ENCODE measurements at regions not wholly inside any gene's neighbourhood (a gene's known extent, or its start where the extent isn't known, plus 50 kb on each side); places are given as distances from the start of the nearest gene placed in this dataset.

- no peaks in the 10 kb centered on the region for H3K9me3 ChIP-seq (ENCODE audit: control insufficient read depth, insufficient read depth, low read depth, low read length)
- H3K79me2 ChIP-seq (ENCODE audit: control insufficient read depth, insufficient read depth, low read length), result no peaks in the 10 kb centered on the region
- no peaks in the 10 kb centered on the region for H3K36me3 ChIP-seq (ENCODE audit: control insufficient read depth, insufficient read depth, low read length)
- H3K27ac ChIP-seq (ENCODE audit: insufficient read depth, low read length), result no peak overlapping the region
- H3K4me3 ChIP-seq (replicated peaks in 1 of 4; ENCODE audit: control extremely low read depth in 1 of 4, insufficient read depth in 1 of 4, low read depth in 3 of 4, low read length in 4 of 4), result no peak overlapping the region
- no peak overlapping the region for H3K4me2 ChIP-seq (ENCODE audit: extremely low read depth, insufficient read depth, low read length)
- no peak overlapping the region for H2AFZ ChIP-seq (ENCODE audit: low read length)
- H3K9ac ChIP-seq (ENCODE audit: insufficient read depth, low read length), result no peak overlapping the region
- TF ChIP-seq EZH2 (IDR thresholded peaks at IDR 0.05; ENCODE audit: low read length, missing control alignments), result no peak
- TF ChIP-seq, protein P1, sequence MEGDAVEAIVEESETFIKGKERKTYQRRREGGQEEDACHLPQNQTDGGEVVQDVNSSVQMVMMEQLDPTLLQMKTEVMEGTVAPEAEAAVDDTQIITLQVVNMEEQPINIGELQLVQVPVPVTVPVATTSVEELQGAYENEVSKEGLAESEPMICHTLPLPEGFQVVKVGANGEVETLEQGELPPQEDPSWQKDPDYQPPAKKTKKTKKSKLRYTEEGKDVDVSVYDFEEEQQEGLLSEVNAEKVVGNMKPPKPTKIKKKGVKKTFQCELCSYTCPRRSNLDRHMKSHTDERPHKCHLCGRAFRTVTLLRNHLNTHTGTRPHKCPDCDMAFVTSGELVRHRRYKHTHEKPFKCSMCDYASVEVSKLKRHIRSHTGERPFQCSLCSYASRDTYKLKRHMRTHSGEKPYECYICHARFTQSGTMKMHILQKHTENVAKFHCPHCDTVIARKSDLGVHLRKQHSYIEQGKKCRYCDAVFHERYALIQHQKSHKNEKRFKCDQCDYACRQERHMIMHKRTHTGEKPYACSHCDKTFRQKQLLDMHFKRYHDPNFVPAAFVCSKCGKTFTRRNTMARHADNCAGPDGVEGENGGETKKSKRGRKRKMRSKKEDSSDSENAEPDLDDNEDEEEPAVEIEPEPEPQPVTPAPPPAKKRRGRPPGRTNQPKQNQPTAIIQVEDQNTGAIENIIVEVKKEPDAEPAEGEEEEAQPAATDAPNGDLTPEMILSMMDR (conservative IDR thresholded peaks at IDR 0.05 in 1 of 2, IDR thresholded peaks at IDR 0.05 in 1 of 2; ENCODE audit: low read depth in 1 of 2, low read length in 2 of 2), result no peak
- no peaks in the 10 kb centered on the region for H3K4me1 ChIP-seq (ENCODE audit: control insufficient read depth, extremely low read depth, insufficient read depth, low read length)
- DNase-seq (ENCODE audit: low read depth in 2 of 2), result peak in 1 of 2 donors; percentile 69
- no peaks in the 10 kb centered on the region for H3K27me3 ChIP-seq (ENCODE audit: control insufficient read depth, insufficient read depth, low read length)
- no peaks in the 10 kb centered on the region for H4K20me1 ChIP-seq (ENCODE audit: control insufficient read depth, extremely low read depth, insufficient read depth, low read length)
Measured at GRCh38 chr7:12161146-12161545, 49.9 kb upstream of the TMEM106B start.

Data from fibroblast of lung (primary cell).